Ishikawa (cell line): ENCODE measurements at regions not wholly inside any gene's neighbourhood (a gene's known extent, or its start where the extent isn't known, plus 50 kb on each side); places are given as distances from the start of the nearest gene placed in this dataset.

ENCODE experiments used
- CEBPB ChIP-seq: IDR thresholded peaks from 2 replicates; pipeline ENCODE4 v1.6.1; 2012
- CREB1 ChIP-seq: IDR thresholded peaks from 2 replicates; pipeline ENCODE4 v1.6.1; 2012; ENCODE audit warnings: low read depth
- EGR1 ChIP-seq: IDR thresholded peaks from 2 replicates; pipeline ENCODE4 v1.6.1; 2012
- EP300 ChIP-seq: IDR thresholded peaks from 2 replicates; pipeline ENCODE4 v1.6.1; 2012; ENCODE audit warnings: borderline replicate concordance
- FOXM1 ChIP-seq: IDR thresholded peaks from 2 replicates; pipeline ENCODE4 v1.6.1; 2012; ENCODE audit warnings: low read depth, borderline replicate concordance
- NFIC ChIP-seq: IDR thresholded peaks from 2 replicates; pipeline ENCODE4 v1.6.1; 2012
- RAD21 ChIP-seq: IDR thresholded peaks from 2 replicates; pipeline ENCODE4 v1.6.1; 2012; ENCODE audit warnings: low read depth
- TAF1 ChIP-seq: IDR thresholded peaks from 2 replicates; pipeline ENCODE4 v1.6.1; 2012; ENCODE audit warnings: low read depth, mild to moderate bottlenecking
- TCF12 ChIP-seq: IDR thresholded peaks from 2 replicates; pipeline ENCODE4 v1.6.1; 2012; ENCODE audit warnings: low read depth
- TEAD4 ChIP-seq: IDR thresholded peaks from 2 replicates; pipeline ENCODE4 v1.6.1; 2012
- YY1 ChIP-seq: IDR thresholded peaks from 2 replicates; pipeline ENCODE4 v1.6.1; 2012; ENCODE audit warnings: low read depth
- ZBTB7A ChIP-seq: IDR thresholded peaks from 2 replicates; pipeline ENCODE4 v1.6.1; 2012; ENCODE audit warnings: low read depth
- TF ChIP-seq, protein P1 (sequence below): IDR thresholded peaks from 2 replicates; pipeline ENCODE4 v1.6.1; 2012
- TF ChIP-seq, protein P2 (sequence below): IDR thresholded peaks from 2 replicates; pipeline ENCODE4 v1.6.1; 2012
- TF ChIP-seq, protein P3 (sequence below): IDR thresholded peaks from 2 replicates; pipeline ENCODE4 v1.6.1; 2012; ENCODE audit warnings: low read depth, mild to moderate bottlenecking

DNA sequence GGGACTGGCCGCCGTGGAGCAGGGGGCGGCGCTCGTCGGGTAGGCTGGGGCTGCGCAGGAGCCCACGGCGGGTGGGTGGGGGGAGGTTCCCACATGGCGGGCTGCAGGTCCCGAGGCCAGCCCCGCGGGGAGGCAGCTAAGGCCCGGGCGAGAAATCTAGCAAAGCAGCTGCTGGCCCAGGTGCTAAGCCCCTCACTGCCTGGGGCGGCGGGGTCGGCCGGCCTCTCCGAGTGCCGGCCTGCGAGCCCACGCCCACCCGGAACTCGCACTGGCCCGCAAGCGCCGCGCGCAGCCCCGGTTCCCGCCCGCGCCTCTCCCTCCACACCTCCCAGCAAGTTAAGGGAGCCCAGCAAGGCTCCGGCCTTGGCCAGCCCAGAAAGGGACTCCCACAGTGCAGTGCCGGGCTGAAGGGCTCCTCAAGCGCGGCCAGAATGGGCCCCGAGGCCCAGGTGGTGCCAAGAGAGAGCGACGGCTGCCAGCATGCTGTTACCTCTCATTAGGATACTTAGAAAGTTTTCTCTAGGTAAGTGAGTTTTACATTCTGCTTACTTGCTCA is 1463.5 kb upstream of the MIR17HG start:
- TF ChIP-seq NFIC (no peak), TAF1 (no peak), EP300 (no peak), CREB1 (no peak), TEAD4 (no peak), CEBPB (no peak), RAD21 (no peak), EGR1 (no peak), YY1 (no peak), TCF12 (no peak), ZBTB7A (no peak)
- TF ChIP-seq, protein P1, sequence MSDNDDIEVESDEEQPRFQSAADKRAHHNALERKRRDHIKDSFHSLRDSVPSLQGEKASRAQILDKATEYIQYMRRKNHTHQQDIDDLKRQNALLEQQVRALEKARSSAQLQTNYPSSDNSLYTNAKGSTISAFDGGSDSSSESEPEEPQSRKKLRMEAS, result no peak
- TF ChIP-seq, protein P2, sequence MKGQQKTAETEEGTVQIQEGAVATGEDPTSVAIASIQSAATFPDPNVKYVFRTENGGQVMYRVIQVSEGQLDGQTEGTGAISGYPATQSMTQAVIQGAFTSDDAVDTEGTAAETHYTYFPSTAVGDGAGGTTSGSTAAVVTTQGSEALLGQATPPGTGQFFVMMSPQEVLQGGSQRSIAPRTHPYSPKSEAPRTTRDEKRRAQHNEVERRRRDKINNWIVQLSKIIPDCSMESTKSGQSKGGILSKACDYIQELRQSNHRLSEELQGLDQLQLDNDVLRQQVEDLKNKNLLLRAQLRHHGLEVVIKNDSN, result no peak
- TF ChIP-seq, protein P3, sequence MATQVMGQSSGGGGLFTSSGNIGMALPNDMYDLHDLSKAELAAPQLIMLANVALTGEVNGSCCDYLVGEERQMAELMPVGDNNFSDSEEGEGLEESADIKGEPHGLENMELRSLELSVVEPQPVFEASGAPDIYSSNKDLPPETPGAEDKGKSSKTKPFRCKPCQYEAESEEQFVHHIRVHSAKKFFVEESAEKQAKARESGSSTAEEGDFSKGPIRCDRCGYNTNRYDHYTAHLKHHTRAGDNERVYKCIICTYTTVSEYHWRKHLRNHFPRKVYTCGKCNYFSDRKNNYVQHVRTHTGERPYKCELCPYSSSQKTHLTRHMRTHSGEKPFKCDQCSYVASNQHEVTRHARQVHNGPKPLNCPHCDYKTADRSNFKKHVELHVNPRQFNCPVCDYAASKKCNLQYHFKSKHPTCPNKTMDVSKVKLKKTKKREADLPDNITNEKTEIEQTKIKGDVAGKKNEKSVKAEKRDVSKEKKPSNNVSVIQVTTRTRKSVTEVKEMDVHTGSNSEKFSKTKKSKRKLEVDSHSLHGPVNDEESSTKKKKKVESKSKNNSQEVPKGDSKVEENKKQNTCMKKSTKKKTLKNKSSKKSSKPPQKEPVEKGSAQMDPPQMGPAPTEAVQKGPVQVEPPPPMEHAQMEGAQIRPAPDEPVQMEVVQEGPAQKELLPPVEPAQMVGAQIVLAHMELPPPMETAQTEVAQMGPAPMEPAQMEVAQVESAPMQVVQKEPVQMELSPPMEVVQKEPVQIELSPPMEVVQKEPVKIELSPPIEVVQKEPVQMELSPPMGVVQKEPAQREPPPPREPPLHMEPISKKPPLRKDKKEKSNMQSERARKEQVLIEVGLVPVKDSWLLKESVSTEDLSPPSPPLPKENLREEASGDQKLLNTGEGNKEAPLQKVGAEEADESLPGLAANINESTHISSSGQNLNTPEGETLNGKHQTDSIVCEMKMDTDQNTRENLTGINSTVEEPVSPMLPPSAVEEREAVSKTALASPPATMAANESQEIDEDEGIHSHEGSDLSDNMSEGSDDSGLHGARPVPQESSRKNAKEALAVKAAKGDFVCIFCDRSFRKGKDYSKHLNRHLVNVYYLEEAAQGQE, result no peak

DNA sequence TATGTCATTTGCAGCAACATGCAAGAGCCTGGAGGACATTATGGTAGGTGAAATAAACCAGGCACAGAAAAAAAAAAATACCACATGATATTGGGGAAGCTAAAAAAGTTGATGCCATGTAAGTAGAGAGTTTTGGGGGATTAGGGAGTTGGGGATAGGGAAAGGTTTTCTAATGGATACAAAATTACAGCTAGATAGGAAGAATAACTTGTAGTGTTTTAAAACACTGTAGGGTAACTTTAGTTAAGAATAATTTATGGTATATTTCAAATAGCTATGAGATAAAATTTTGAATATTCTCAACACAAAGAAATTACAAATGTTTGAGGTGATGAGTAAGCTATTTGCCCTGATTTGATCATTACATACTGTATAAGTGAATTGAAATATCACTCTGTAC is 1456.7 kb upstream of the MIR17HG start:
- TF ChIP-seq, protein P3, result no peak
- no peak for TF ChIP-seq NFIC
- TF ChIP-seq FOXM1, result no peak
- TF ChIP-seq TEAD4, result no peak
- TF ChIP-seq, protein P1, result no peak
- TF ChIP-seq YY1, result no peak
- no peak for TF ChIP-seq CEBPB
- TF ChIP-seq, protein P2, result no peak
- no peak for TF ChIP-seq TAF1

DNA sequence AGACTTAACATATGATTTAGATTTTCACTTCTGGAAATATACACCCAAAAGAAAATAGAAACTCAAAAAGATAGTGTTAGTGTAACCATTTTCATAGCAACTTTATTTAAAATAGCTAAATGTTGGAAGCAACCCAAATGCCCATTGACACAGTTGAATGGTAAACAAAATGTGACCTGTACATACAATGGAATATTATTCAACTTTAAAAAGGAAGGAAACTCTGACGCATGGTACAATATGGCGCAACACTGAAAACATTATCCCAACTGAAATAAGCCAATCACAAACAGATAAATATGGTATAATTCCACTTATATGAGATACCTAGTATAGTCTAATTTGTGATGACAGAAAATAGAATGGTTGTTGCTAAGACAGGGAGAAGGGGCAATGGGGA is 1456.1 kb upstream of the MIR17HG start:
- TF ChIP-seq TEAD4 (no peak), ZBTB7A (no peak), RAD21 (no peak), TCF12 (no peak)
- TF ChIP-seq, protein P1, result no peak
- TF ChIP-seq, protein P3, result no peak

DNA sequence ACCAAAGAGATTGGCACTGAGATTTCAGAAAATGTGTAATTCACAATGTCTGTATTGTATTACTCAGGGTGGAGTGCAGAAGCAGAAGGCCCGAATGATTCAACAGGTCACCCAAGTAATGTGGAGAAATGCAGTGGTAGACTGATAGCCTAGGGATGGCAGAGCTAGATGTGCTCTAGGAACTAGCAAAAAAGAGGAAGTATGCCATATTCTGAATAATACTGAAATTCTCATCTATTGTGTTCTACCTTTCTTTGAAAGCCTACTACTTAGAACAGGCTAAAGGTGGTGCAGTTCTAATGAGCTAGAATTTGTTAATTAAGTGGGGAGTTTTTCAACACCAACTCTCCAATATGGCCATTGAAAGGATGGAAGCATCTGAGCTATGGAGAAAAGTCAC is 1449.8 kb upstream of the MIR17HG start:
- TF ChIP-seq TCF12, result no peak
- no peak for TF ChIP-seq EP300
- no peak for TF ChIP-seq YY1
- TF ChIP-seq, protein P1, result no peak
- TF ChIP-seq CREB1, result no peak
- no peak for TF ChIP-seq NFIC
- TF ChIP-seq EGR1, result no peak
- TF ChIP-seq TEAD4, result no peak
- TF ChIP-seq, protein P3, result no peak
- no peak for TF ChIP-seq CEBPB
- no peak for TF ChIP-seq FOXM1
- no peak for TF ChIP-seq RAD21
- no peak for TF ChIP-seq TAF1
- no peak for TF ChIP-seq ZBTB7A
- TF ChIP-seq, protein P2, result no peak
